ENCODE measurements at regions not wholly inside any gene's neighbourhood (a gene's known extent, or its start where the extent isn't known, plus 50 kb on each side); places are given as distances from the start of the nearest gene placed in this dataset.

DNA sequence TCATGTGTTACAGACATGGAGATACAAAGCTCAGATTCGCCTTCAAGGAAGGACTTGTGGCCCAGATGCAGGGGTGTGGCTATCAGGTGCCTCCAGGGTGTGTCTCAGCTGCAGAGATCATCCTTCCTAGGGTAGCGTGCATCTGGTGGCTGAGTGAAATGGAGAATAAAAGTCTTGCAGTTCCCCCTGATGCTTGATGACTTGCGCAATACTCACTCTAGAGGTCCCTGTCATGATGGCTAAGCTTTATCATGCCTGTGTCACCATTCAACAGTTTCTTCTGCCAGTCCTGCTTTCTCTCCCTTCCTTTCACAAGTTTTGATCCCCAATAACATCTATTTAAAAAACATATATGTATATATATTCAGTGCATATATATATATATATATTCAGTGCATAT is 228.1 kb downstream of the PAX1 start:
- H3K27me3 ChIP-seq: no peaks in the 10 kb centered on the region
- intact Hi-C loops (cut with DNase I; ENCODE audit: low total_unique reads): no loop called here
- H3K4me1 ChIP-seq: no peaks in the 10 kb centered on the region
- H3K4me3 ChIP-seq: no peak overlapping the region
- no peak for DNase-seq
- WGBS, 5 donors: 86 to 91% (median 89%) methylated on average over 3 of the region's 3 CpGs
- peaks cover 0 to 2% (median 0%) of the 10 kb centered on the region in 4 donors for H3K9me3 ChIP-seq
- no peaks in the 10 kb centered on the region for H3K36me3 ChIP-seq
- TF ChIP-seq EP300 (IDR thresholded peaks at IDR 0.05) (no peak), POLR2AphosphoS5 (IDR thresholded peaks at IDR 0.05) (no peak), POLR2A (IDR thresholded peaks at IDR 0.05) (no peak)
- TF ChIP-seq, protein P1, sequence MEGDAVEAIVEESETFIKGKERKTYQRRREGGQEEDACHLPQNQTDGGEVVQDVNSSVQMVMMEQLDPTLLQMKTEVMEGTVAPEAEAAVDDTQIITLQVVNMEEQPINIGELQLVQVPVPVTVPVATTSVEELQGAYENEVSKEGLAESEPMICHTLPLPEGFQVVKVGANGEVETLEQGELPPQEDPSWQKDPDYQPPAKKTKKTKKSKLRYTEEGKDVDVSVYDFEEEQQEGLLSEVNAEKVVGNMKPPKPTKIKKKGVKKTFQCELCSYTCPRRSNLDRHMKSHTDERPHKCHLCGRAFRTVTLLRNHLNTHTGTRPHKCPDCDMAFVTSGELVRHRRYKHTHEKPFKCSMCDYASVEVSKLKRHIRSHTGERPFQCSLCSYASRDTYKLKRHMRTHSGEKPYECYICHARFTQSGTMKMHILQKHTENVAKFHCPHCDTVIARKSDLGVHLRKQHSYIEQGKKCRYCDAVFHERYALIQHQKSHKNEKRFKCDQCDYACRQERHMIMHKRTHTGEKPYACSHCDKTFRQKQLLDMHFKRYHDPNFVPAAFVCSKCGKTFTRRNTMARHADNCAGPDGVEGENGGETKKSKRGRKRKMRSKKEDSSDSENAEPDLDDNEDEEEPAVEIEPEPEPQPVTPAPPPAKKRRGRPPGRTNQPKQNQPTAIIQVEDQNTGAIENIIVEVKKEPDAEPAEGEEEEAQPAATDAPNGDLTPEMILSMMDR (IDR thresholded peaks at IDR 0.05): no peak
- H3K27ac ChIP-seq: no peak overlapping the region

DNA sequence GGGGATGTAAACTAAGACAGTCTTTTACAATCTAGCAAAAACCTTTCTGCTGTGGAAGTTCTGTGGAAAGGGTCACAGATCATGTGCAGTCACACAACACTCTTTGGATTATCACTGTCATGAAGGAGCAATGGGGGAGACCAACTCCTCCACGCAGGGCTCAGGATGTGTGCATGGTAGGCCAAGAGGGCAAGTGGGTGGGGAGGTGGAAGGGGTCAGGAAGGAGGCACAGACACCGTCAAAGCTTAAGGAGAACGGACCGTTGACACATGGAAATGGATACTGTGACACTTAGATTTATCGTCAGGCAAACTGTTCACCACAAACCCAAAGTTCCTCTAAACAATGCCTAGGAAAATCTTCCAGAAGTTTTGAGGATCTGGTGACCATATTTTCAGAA is 215.8 kb downstream of the PAX1 start:
- Histone ChIP-seq H3K27ac (no peak overlapping the region), H3K27me3 (no peaks in the 10 kb centered on the region), H3K4me1 (no peaks in the 10 kb centered on the region), H3K36me3 (no peaks in the 10 kb centered on the region), H3K4me3 (no peak overlapping the region), H3K9me3 (peaks cover 0 to 17% (median 5%) of the 10 kb centered on the region in 4 donors)
- TF ChIP-seq EP300 (IDR thresholded peaks at IDR 0.05): no peak
- TF ChIP-seq POLR2AphosphoS5 (IDR thresholded peaks at IDR 0.05): no peak
- no peak for TF ChIP-seq POLR2A (IDR thresholded peaks at IDR 0.05)
- TF ChIP-seq, protein P1 (IDR thresholded peaks at IDR 0.05): no peak
- DNase-seq: no peak
- intact Hi-C loops (cut with DNase I; ENCODE audit: low total_unique reads): no loop called here
- 52 to 63% (median 61%) methylated on average over 5 of the region's 5 CpGs for WGBS, 5 donors

DNA sequence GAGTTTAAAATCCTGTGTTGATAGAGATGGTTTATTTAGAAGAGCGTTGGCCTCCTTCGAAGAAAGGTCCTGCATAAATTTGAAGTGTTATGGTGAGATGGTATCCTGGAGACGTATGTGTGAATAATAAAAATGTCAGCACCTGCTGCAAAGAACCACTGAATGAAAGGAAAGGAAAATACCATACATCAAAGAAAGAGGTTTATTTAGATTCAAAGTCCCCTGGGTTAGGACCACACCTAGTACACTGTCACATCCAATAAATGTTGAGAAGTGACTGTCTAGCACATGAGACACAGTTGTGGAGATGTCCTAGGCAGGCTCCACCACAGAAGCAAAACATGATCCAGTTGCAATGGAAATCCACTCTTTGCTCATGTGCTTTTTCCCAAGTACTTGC is 214.7 kb downstream of the PAX1 start:
- H3K36me3 ChIP-seq: no peaks in the 10 kb centered on the region
- H3K27ac ChIP-seq: no peak overlapping the region
- intact Hi-C loops (cut with DNase I; ENCODE audit: low total_unique reads): no loop called here
- H3K4me1 ChIP-seq: no peaks in the 10 kb centered on the region
- no peaks in the 10 kb centered on the region for H3K27me3 ChIP-seq
- TF ChIP-seq POLR2AphosphoS5 (IDR thresholded peaks at IDR 0.05) (no peak), EP300 (IDR thresholded peaks at IDR 0.05) (no peak), POLR2A (IDR thresholded peaks at IDR 0.05) (no peak)
- TF ChIP-seq, protein P1 (IDR thresholded peaks at IDR 0.05): no peak
- WGBS, 5 donors: 62 to 82% (median 76%) methylated on average over 3 of the region's 3 CpGs
- H3K4me3 ChIP-seq: no peak overlapping the region
- DNase-seq: no peak
- H3K9me3 ChIP-seq: peaks cover 0 to 16% (median 5%) of the 10 kb centered on the region in 4 donors

DNA sequence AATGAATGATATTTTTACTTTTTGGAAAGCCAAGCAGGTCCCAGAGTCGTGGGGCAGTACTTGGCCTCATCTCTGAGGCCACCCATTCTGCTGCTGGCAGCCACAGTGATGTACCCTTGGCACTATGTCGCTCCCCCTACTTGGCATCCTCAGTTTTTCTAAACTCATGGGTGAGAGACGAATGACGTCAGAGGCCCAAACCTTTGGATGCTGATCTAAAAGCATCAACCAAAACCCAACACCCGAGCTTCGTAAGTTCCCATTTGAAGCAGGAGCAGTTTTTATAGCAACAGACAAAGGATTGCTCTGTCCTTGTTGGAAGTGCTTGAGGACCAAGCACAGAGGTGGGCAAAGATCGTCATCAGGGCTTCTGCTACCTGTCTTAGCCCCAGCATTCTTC is 212.9 kb downstream of the PAX1 start:
- no peak for DNase-seq
- no peak overlapping the region for H3K4me3 ChIP-seq
- peaks cover 0 to 10% (median 0%) of the 10 kb centered on the region in 4 donors for H3K9me3 ChIP-seq
- no peak for TF ChIP-seq POLR2AphosphoS5 (IDR thresholded peaks at IDR 0.05)
- no peak for TF ChIP-seq EP300 (IDR thresholded peaks at IDR 0.05)
- TF ChIP-seq, protein P1 (IDR thresholded peaks at IDR 0.05): no peak
- TF ChIP-seq POLR2A (IDR thresholded peaks at IDR 0.05): no peak
- no peaks in the 10 kb centered on the region for H3K4me1 ChIP-seq
- H3K27ac ChIP-seq: no peak overlapping the region
- 76 to 86% (median 80%) methylated on average over 5 to 7 of the region's 7 CpGs for WGBS, 5 donors
- no peaks in the 10 kb centered on the region for H3K36me3 ChIP-seq
- intact Hi-C loops (cut with DNase I; ENCODE audit: low total_unique reads): no loop called here
- H3K27me3 ChIP-seq: no peaks in the 10 kb centered on the region

All from stomach (tissue), 8 donors.